Frontal cortex (tissue), 3 donors: ENCODE measurements at regions not wholly inside any gene's neighbourhood (a gene's known extent, or its start where the extent isn't known, plus 50 kb on each side); places are given as distances from the start of the nearest gene placed in this dataset.
"Not testable (repeated sequence)": the region's sequence is repeated elsewhere in the genome, so short reads cannot be mapped to it uniquely, and the experiment has no call there.

Experiments used
- DNase-seq, 2 donors: peaks; one replicate each; pipeline ENCODE4 v3.0.0; 2012; ENCODE audit warnings: low spot score in 2 of 2
- FAIRE-seq: peaks from 2 replicates; lab custom pipeline; 2012; peaks lifted over from hg19 to GRCh38; lab: Jason Lieb, UNC
- donor health status: control.
- donor health status: control.
- donor health status: control.

GRCh38 chr13:76331943-76332712 is 554.1 kb downstream of the KCTD12 start:
- FAIRE-seq = no peak
- DNase-seq = no peak

GRCh38 chr13:76330761-76331160 is 555.4 kb downstream of the KCTD12 start:
- no peak for FAIRE-seq

GRCh38 chr13:76329866-76330580 is 556.2 kb downstream of the KCTD12 start:
- DNase-seq (no peak), FAIRE-seq (no peak)

More at GRCh38 chr13:76330761-76331160, 555.4 kb downstream of the KCTD12 start:
- DNase-seq = no peak

- no peak for DNase-seq
- no peak for FAIRE-seq
These were observed 557.2 kb downstream of the KCTD12 start for GRCh38 chr13:76329004-76329403.

- FAIRE-seq = no peak
- DNase-seq = no peak
These were observed 559.9 kb downstream of the KCTD12 start for GRCh38 chr13:76326343-76326742.

- FAIRE-seq = no peak
These were observed 566.3 kb downstream of the KCTD12 start for GRCh38 chr13:76319921-76320320.

GRCh38 chr13:76316998-76317527 is 569.1 kb downstream of the KCTD12 start:
- FAIRE-seq (no peak), DNase-seq (no peak)

More at GRCh38 chr13:76319921-76320320, 566.3 kb downstream of the KCTD12 start:
- no peak for DNase-seq

GRCh38 chr13:76314495-76314894 is 571.7 kb downstream of the KCTD12 start:
- FAIRE-seq = no peak
- no peak for DNase-seq

- DNase-seq (no peak), FAIRE-seq (no peak)
These were observed 579.1 kb downstream of the KCTD12 start for GRCh38 chr13:76307142-76307541.

GRCh38 chr13:76300688-76301087 is 585.5 kb downstream of the KCTD12 start:
- FAIRE-seq = no peak
- no peak for DNase-seq

GRCh38 chr13:76297331-76297730 is 588.9 kb downstream of the KCTD12 start:
- no peak for DNase-seq
- FAIRE-seq = no peak

- DNase-seq (no peak), FAIRE-seq (no peak)
These were observed 589.5 kb downstream of the KCTD12 start for GRCh38 chr13:76296751-76297150.

- FAIRE-seq = not testable (repeated sequence)
These were observed 591.2 kb downstream of the KCTD12 start for GRCh38 chr13:76295020-76295419.

GRCh38 chr13:76293751-76294150 is 592.5 kb downstream of the KCTD12 start:
- DNase-seq (no peak), FAIRE-seq (no peak)

More at GRCh38 chr13:76295020-76295419, 591.2 kb downstream of the KCTD12 start:
- not testable (repeated sequence) for DNase-seq

- no peak for FAIRE-seq
- DNase-seq = no peak
These were observed 592.9 kb downstream of the KCTD12 start for GRCh38 chr13:76293346-76293745.

- no peak for FAIRE-seq
- DNase-seq = no peak
These were observed 593.5 kb downstream of the KCTD12 start for GRCh38 chr13:76292726-76293125.

- FAIRE-seq (no peak), DNase-seq (no peak)
These were observed 594.2 kb downstream of the KCTD12 start for GRCh38 chr13:76292031-76292430.

GRCh38 chr13:76289558-76289957 is 596.6 kb downstream of the KCTD12 start:
- DNase-seq = no peak

GRCh38 chr13:76286178-76286577 is 600.0 kb downstream of the KCTD12 start:
- FAIRE-seq = no peak
- DNase-seq = no peak

More at GRCh38 chr13:76289558-76289957, 596.6 kb downstream of the KCTD12 start:
- no peak for FAIRE-seq

GRCh38 chr13:76285463-76285862 is 600.7 kb downstream of the KCTD12 start:
- DNase-seq = no peak
- no peak for FAIRE-seq

- DNase-seq, FAIRE-seq: not testable (repeated sequence)
These were observed 606.4 kb downstream of the KCTD12 start for GRCh38 chr13:76279766-76280165.
